H9 (cell line): ENCODE measurements at regions not wholly inside any gene's neighbourhood (a gene's known extent, or its start where the extent isn't known, plus 50 kb on each side); places are given as distances from the start of the nearest gene placed in this dataset.
A peak's percentile ranks its signal among the peaks of the same experiment; 100 is the strongest.

Experiments used
- DNase-seq: peaks from one replicate; pipeline ENCODE4 v3.0.0-alpha.2; 2017
- H2AFZ ChIP-seq: one replicate; pipeline ENCODE4 v1.6.1; 2013; ENCODE audit warnings: mild to moderate bottlenecking, low read length, control low read depth, moderate library complexity
- H2AK5ac ChIP-seq: 2 replicates; pipeline ENCODE4 v1.6.1; 2013; ENCODE audit warnings: low read length, control low read depth, mixed read lengths; ENCODE audit not compliant: insufficient read length
- H2BK120ac ChIP-seq: one replicate; pipeline ENCODE4 v1.6.1; 2013; ENCODE audit warnings: low read depth, mild to moderate bottlenecking, low read length, control low read depth, inconsistent platforms; ENCODE audit not compliant: poor library complexity, severe bottlenecking
- H2BK12ac ChIP-seq: 2 replicates; pipeline ENCODE4 v1.6.1; 2013; ENCODE audit warnings: low read length, control low read depth, mixed read lengths, low read depth; ENCODE audit not compliant: insufficient read length
- H2BK15ac ChIP-seq: 2 replicates; pipeline ENCODE4 v1.6.1; 2013; ENCODE audit warnings: low read depth, low read length, control low read depth
- H2BK20ac ChIP-seq: one replicate; pipeline ENCODE4 v1.6.1; 2013; ENCODE audit warnings: low read depth, mild to moderate bottlenecking, low read length, control low read depth, inconsistent platforms; ENCODE audit not compliant: poor library complexity, severe bottlenecking
- H2BK5ac ChIP-seq: 2 replicates; pipeline ENCODE4 v1.6.1; 2013; ENCODE audit warnings: low read length, control low read depth, mixed read lengths; ENCODE audit not compliant: insufficient read length
- H3K14ac ChIP-seq: 2 replicates; pipeline ENCODE4 v1.6.1; 2013; ENCODE audit warnings: low read length, control low read depth; ENCODE audit not compliant: insufficient read depth
- H3K18ac ChIP-seq: 2 replicates; pipeline ENCODE4 v1.6.1; 2013; ENCODE audit warnings: low read depth, mild to moderate bottlenecking, mixed read lengths, low read length, control low read depth; ENCODE audit not compliant: insufficient read length
- H3K23ac ChIP-seq: 2 replicates; pipeline ENCODE4 v1.6.1; 2013; ENCODE audit warnings: low read length, control low read depth, mixed read lengths, low read depth; ENCODE audit not compliant: insufficient read length
- H3K23me2 ChIP-seq: 2 replicates; pipeline ENCODE4 v1.6.1; 2013; ENCODE audit warnings: low read depth, mild to moderate bottlenecking, mixed read lengths, low read length, control low read depth; ENCODE audit not compliant: insufficient read length, poor library complexity, severe bottlenecking
- H3K27ac ChIP-seq: 2 replicates; pipeline ENCODE4 v1.5.1; 2013; ENCODE audit warnings: low read length, control low read depth, mixed read lengths, low read depth; ENCODE audit not compliant: insufficient read length
- H3K27me3 ChIP-seq: 2 replicates; pipeline ENCODE4 v1.6.1; 2013; ENCODE audit warnings: low read length, control low read depth, inconsistent platforms; ENCODE audit not compliant: insufficient read depth
- H3K4ac ChIP-seq: 2 replicates; pipeline ENCODE4 v1.6.1; 2013; ENCODE audit warnings: low read depth, mild to moderate bottlenecking, control low read depth, inconsistent platforms, low read length, moderate library complexity
- H3K4me1 ChIP-seq: 2 replicates; pipeline ENCODE4 v1.6.1; 2013; ENCODE audit warnings: low read length, control low read depth, inconsistent platforms; ENCODE audit not compliant: insufficient read depth
- H3K4me2 ChIP-seq: 2 replicates; pipeline ENCODE4 v1.6.1; 2013; ENCODE audit warnings: low read length, control low read depth, mixed read lengths; ENCODE audit not compliant: insufficient read length, insufficient read depth
- H3K56ac ChIP-seq: 2 replicates; pipeline ENCODE4 v1.6.1; 2013; ENCODE audit warnings: low read depth, mild to moderate bottlenecking, mixed read lengths, low read length, control low read depth; ENCODE audit not compliant: insufficient read length
- H3K79me1 ChIP-seq: 2 replicates; pipeline ENCODE4 v1.6.1; 2013; ENCODE audit warnings: low read depth, mild to moderate bottlenecking, moderate library complexity, low read length, control low read depth, inconsistent platforms; ENCODE audit not compliant: insufficient read depth, poor library complexity, severe bottlenecking
- H3K79me2 ChIP-seq: 2 replicates; pipeline ENCODE4 v1.6.1; 2013; ENCODE audit warnings: low read length, control low read depth, inconsistent platforms; ENCODE audit not compliant: insufficient read depth
- H3K9ac ChIP-seq: 2 replicates; pipeline ENCODE4 v1.6.1; 2013; ENCODE audit warnings: low read length, control low read depth, mixed read lengths; ENCODE audit not compliant: insufficient read length; ENCODE audit errors: extremely low read depth
- H3K9me3 ChIP-seq: one replicate; pipeline ENCODE4 v1.6.1; 2013; ENCODE audit warnings: low read depth, low read length, inconsistent platforms; ENCODE audit not compliant: control insufficient read depth
- H3T11ph ChIP-seq: one replicate; pipeline ENCODE4 v1.6.1; 2013; ENCODE audit warnings: mild to moderate bottlenecking, low read length, control low read depth, inconsistent platforms
- H4K20me1 ChIP-seq: one replicate; pipeline ENCODE4 v1.6.1; 2013; ENCODE audit not compliant: control insufficient read depth, insufficient read length, insufficient read depth
- H4K5ac ChIP-seq: 2 replicates; pipeline ENCODE4 v1.6.1; 2013; ENCODE audit warnings: low read depth, mild to moderate bottlenecking, mixed read lengths, low read length, control low read depth; ENCODE audit not compliant: insufficient read length
- H4K8ac ChIP-seq: replicated peaks from 2 replicates; pipeline ENCODE4 v1.6.1; 2013; ENCODE audit warnings: low read length, control low read depth, mixed read lengths, low read depth; ENCODE audit not compliant: insufficient read length
- H4K91ac ChIP-seq: 2 replicates; pipeline ENCODE4 v1.6.1; 2013; ENCODE audit warnings: low read depth, mild to moderate bottlenecking, moderate library complexity, mixed read lengths, low read length, control low read depth; ENCODE audit not compliant: insufficient read length
- H3K27ac Mint-ChIP-seq, 3 experiments: 2 replicates in 2 of 3; 3 replicates in 1 of 3; pipeline ENCODE4 v1.8.0; 2020 to 2021; ENCODE audit warnings: mixed read lengths in 3 of 3, mild to moderate bottlenecking in 1 of 3, moderate library complexity in 1 of 3
- H3K27me3 Mint-ChIP-seq: 2 replicates; pipeline ENCODE4 v1.8.0; 2021; ENCODE audit warnings: low read depth, mild to moderate bottlenecking, moderate library complexity, mixed read lengths
- H3K36me3 Mint-ChIP-seq, 3 experiments: 2 replicates in 2 of 3; 3 replicates in 1 of 3; pipeline ENCODE4 v1.8.0; 2020 to 2021; ENCODE audit warnings: low read depth in 3 of 3, mixed read lengths in 3 of 3; ENCODE audit not compliant: insufficient read depth in 1 of 3
- H3K4me1 Mint-ChIP-seq, 2 experiments: 2 replicates each; pipeline ENCODE4 v1.8.0; 2020; ENCODE audit warnings: mixed read lengths in 2 of 2
- H3K4me3 Mint-ChIP-seq, 2 experiments: 2 replicates in 1 of 2; 3 replicates in 1 of 2; pipeline ENCODE4 v1.8.0; 2020 to 2021; ENCODE audit warnings: mild to moderate bottlenecking in 2 of 2, mixed read lengths in 2 of 2, moderate library complexity in 1 of 2
- H3K9me3 Mint-ChIP-seq, 2 experiments: 2 replicates in 1 of 2; 3 replicates in 1 of 2; pipeline ENCODE4 v1.8.0; 2020; ENCODE audit warnings: mild to moderate bottlenecking in 2 of 2, mixed read lengths in 2 of 2, moderate library complexity in 1 of 2
- CTCF ChIP-seq: fragments of 200-600 bp; sonication (generic); conservative IDR thresholded peaks from 3 replicates; pipeline ENCODE4 v1.8.0; 2021; ENCODE audit warnings: antibody characterized with exemption, mild to moderate bottlenecking
- WGBS: extraction: QIAGEN DNeasy Blood & Tissue Kit; methylation state at CpG from one replicate; pipeline ENCODE4 v1.1.7; 2013; ENCODE audit warnings: missing lambda C conversion rate, low lambda C conversion rate, mixed read lengths; ENCODE audit not compliant: insufficient read length; ENCODE audit errors: extremely low coverage; 5-methylcytosine and 5-hydroxymethylcytosine counted together

- no peak overlapping the region for H2BK20ac ChIP-seq
- H3K27ac ChIP-seq, result no peak overlapping the region
- peaks cover 2% of the 10 kb centered on the region; the same call in 1 of the 2 replicates for H3K27me3 Mint-ChIP-seq
- no peak overlapping the region for H3K23ac ChIP-seq
- H3K27ac Mint-ChIP-seq, result no peak overlapping the region
- no peaks in the 10 kb centered on the region for H3K79me1 ChIP-seq
- no peak overlapping the region for H3K18ac ChIP-seq
- H3K14ac ChIP-seq, result 0 out of 2 replicates have a peak overlapping the region, but pooled peaks have one; percentile 47
- H4K91ac ChIP-seq, result no peak overlapping the region
- no peaks in the 10 kb centered on the region for H3K27me3 ChIP-seq
- no peak overlapping the region for H4K5ac ChIP-seq
- no CpG with 5 or more reads among the region's 10 CpGs for WGBS
- H3K4me1 ChIP-seq, result peaks cover 6% of the 10 kb centered on the region; the same call in 1 of the 2 replicates
- H3K56ac ChIP-seq, result no peak overlapping the region
- H2BK15ac ChIP-seq, result no peak overlapping the region
- H3K4me3 Mint-ChIP-seq, result no peak overlapping the region
- H3T11ph ChIP-seq, result no peak overlapping the region
- H4K20me1 ChIP-seq, result no peaks in the 10 kb centered on the region
- peaks cover 3% of the 10 kb centered on the region; the same call in 1 of the 2 replicates for H3K79me2 ChIP-seq
- no peak overlapping the region for H2AK5ac ChIP-seq
- peaks cover 14 to 16% of the 10 kb centered on the region in 2 experiments for H3K4me1 Mint-ChIP-seq
- 0 out of 7 replicates have a peak, but pooled peaks cover 0 to 4% (median 0%) of the 10 kb centered on the region in 3 experiments for H3K36me3 Mint-ChIP-seq
- H3K9ac ChIP-seq, result no peak overlapping the region
- H2BK5ac ChIP-seq, result no peak overlapping the region
- H2BK120ac ChIP-seq, result no peak overlapping the region
- H4K8ac ChIP-seq, result no peak overlapping the region
- no peak for TF ChIP-seq CTCF
- H2AFZ ChIP-seq, result no peak overlapping the region
- no peak overlapping the region for H3K4ac ChIP-seq
- H3K9me3 ChIP-seq, result no peaks in the 10 kb centered on the region
- H3K9me3 Mint-ChIP-seq, result no peaks in the 10 kb centered on the region
- DNase-seq, result no peak
- no peaks in the 10 kb centered on the region for H3K23me2 ChIP-seq
- H2BK12ac ChIP-seq, result no peak overlapping the region
- no peak overlapping the region for H3K4me2 ChIP-seq
Measured at GRCh38 chr4:24226023-24226422, 336.2 kb upstream of the PPARGC1A start.
